ENCODE measurements at regions not wholly inside any gene's neighbourhood (a gene's known extent, or its start where the extent isn't known, plus 50 kb on each side); places are given as distances from the start of the nearest gene placed in this dataset.

- DNase-seq (ENCODE audit: low read depth in 2 of 2) = no peak
- no peak overlapping the region for H3K4me3 ChIP-seq (replicated peaks in 1 of 2; ENCODE audit: low read depth in 2 of 2, low read length in 2 of 2)
- TF ChIP-seq CTCF (IDR thresholded peaks at IDR 0.05; ENCODE audit: low read depth, low read length) = no peak
Measured at GRCh38 chr14:61968207-61968606, 206.0 kb downstream of the SNAPC1 start.

GRCh38 chr14:61972711-61973110 lies 210.5 kb downstream of the SNAPC1 start:
- H3K4me3 ChIP-seq (replicated peaks in 1 of 2; ENCODE audit: low read depth in 2 of 2, low read length in 2 of 2) = no peak overlapping the region
- no peak for TF ChIP-seq CTCF (IDR thresholded peaks at IDR 0.05; ENCODE audit: low read depth, low read length)
- DNase-seq (ENCODE audit: low read depth in 2 of 2) = no peak

- no peak overlapping the region for H3K4me3 ChIP-seq (replicated peaks in 1 of 2; ENCODE audit: low read depth in 2 of 2, low read length in 2 of 2)
- TF ChIP-seq CTCF (IDR thresholded peaks at IDR 0.05; ENCODE audit: low read depth, low read length) = no peak
- peak; percentile 0 to 58 for DNase-seq (ENCODE audit: low read depth in 2 of 2)
Measured at GRCh38 chr14:61973981-61974380, 211.8 kb downstream of the SNAPC1 start.

- H3K4me3 ChIP-seq (replicated peaks in 1 of 2; ENCODE audit: low read depth in 2 of 2, low read length in 2 of 2) = no peak overlapping the region
- no peak for TF ChIP-seq CTCF (IDR thresholded peaks at IDR 0.05; ENCODE audit: low read depth, low read length)
- DNase-seq (ENCODE audit: low read depth in 2 of 2) = peak in 1 of 2 donors; percentile 34
Measured at GRCh38 chr14:61977217-61977616, 215.0 kb downstream of the SNAPC1 start.

GRCh38 chr14:61988240-61988639 lies 226.0 kb downstream of the SNAPC1 start:
- H3K4me3 ChIP-seq (replicated peaks in 1 of 2; ENCODE audit: low read depth in 2 of 2, low read length in 2 of 2) = no peak overlapping the region
- no peak for TF ChIP-seq CTCF (IDR thresholded peaks at IDR 0.05; ENCODE audit: low read depth, low read length)
- DNase-seq (ENCODE audit: low read depth in 2 of 2) = no peak

- no peak for DNase-seq (ENCODE audit: low read depth in 2 of 2)
- no peak overlapping the region for H3K4me3 ChIP-seq (replicated peaks in 1 of 2; ENCODE audit: low read depth in 2 of 2, low read length in 2 of 2)
- no peak for TF ChIP-seq CTCF (IDR thresholded peaks at IDR 0.05; ENCODE audit: low read depth, low read length)
Measured at GRCh38 chr14:61992139-61992538, 229.9 kb downstream of the SNAPC1 start.

GRCh38 chr14:61992926-61993325 lies 230.7 kb downstream of the SNAPC1 start:
- DNase-seq (ENCODE audit: low read depth in 2 of 2) = no peak
- no peak for TF ChIP-seq CTCF (IDR thresholded peaks at IDR 0.05; ENCODE audit: low read depth, low read length)
- H3K4me3 ChIP-seq (replicated peaks in 1 of 2; ENCODE audit: low read depth in 2 of 2, low read length in 2 of 2) = no peak overlapping the region

All from cardiac fibroblast (primary cell).